ENCODE measurements at regions not wholly inside any gene's neighbourhood (a gene's known extent, or its start where the extent isn't known, plus 50 kb on each side); places are given as distances from the start of the nearest gene placed in this dataset.

GRCh38 chr10:20971901-20972300, 74.8 kb upstream of the NEBL start:
- DNase-seq (ENCODE audit: low read depth), result no peak
- TF ChIP-seq CTCF (IDR thresholded peaks at IDR 0.05; ENCODE audit: low read depth, low read length, missing control alignments), result no peak
- in situ Hi-C loops (cut with HindIII; ENCODE audit: low sequenced_read_pairs), result no loop called here
- H3K4me3 ChIP-seq (ENCODE audit: low read depth, low read length), result no peak overlapping the region

GRCh38 chr10:20970708-20971107, 73.6 kb upstream of the NEBL start:
- H3K4me3 ChIP-seq (ENCODE audit: low read depth, low read length), result no peak overlapping the region
- no peak for DNase-seq (ENCODE audit: low read depth)
- in situ Hi-C loops (cut with HindIII; ENCODE audit: low sequenced_read_pairs), result no loop called here
- no peak for TF ChIP-seq CTCF (IDR thresholded peaks at IDR 0.05; ENCODE audit: low read depth, low read length, missing control alignments)

- no peak for TF ChIP-seq CTCF (IDR thresholded peaks at IDR 0.05; ENCODE audit: low read depth, low read length, missing control alignments)
- no peak overlapping the region for H3K4me3 ChIP-seq (ENCODE audit: low read depth, low read length)
- DNase-seq (ENCODE audit: low read depth), result no peak
- in situ Hi-C loops (cut with HindIII; ENCODE audit: low sequenced_read_pairs), result no loop called here
These were observed 72.9 kb upstream of the NEBL start for GRCh38 chr10:20970044-20970443.

GRCh38 chr10:20966426-20966825, 69.3 kb upstream of the NEBL start:
- TF ChIP-seq CTCF (IDR thresholded peaks at IDR 0.05; ENCODE audit: low read depth, low read length, missing control alignments), result no peak
- in situ Hi-C loops (cut with HindIII; ENCODE audit: low sequenced_read_pairs), result no loop called here
- no peak overlapping the region for H3K4me3 ChIP-seq (ENCODE audit: low read depth, low read length)
- DNase-seq (ENCODE audit: low read depth), result no peak

- in situ Hi-C loops (cut with HindIII; ENCODE audit: low sequenced_read_pairs), result no loop called here
- DNase-seq (ENCODE audit: low read depth), result no peak
- TF ChIP-seq CTCF (IDR thresholded peaks at IDR 0.05; ENCODE audit: low read depth, low read length, missing control alignments), result no peak
- H3K4me3 ChIP-seq (ENCODE audit: low read depth, low read length), result no peak overlapping the region
These were observed 66.8 kb upstream of the NEBL start for GRCh38 chr10:20963721-20964595.

- H3K4me3 ChIP-seq (ENCODE audit: low read depth, low read length), result no peak overlapping the region
- DNase-seq (ENCODE audit: low read depth), result no peak
- TF ChIP-seq CTCF (IDR thresholded peaks at IDR 0.05; ENCODE audit: low read depth, low read length, missing control alignments), result no peak
- in situ Hi-C loops (cut with HindIII; ENCODE audit: low sequenced_read_pairs), result no loop called here
These were observed 65.9 kb upstream of the NEBL start for GRCh38 chr10:20963056-20963455.
